ENCODE measurements at regions not wholly inside any gene's neighbourhood (a gene's known extent, or its start where the extent isn't known, plus 50 kb on each side); places are given as distances from the start of the nearest gene placed in this dataset.

- Histone ChIP-seq H3K27me3 (no peaks in the 10 kb centered on the region), H3K36me3 (no peaks in the 10 kb centered on the region), H3K27ac (no peak overlapping the region), H3K9me3 (peaks cover 0 to 24% of the 10 kb centered on the region in 2 donors), H3K4me1 (no peaks in the 10 kb centered on the region), H3K4me3 (no peak overlapping the region)
- DNase-seq (ENCODE audit: low spot score) = no peak
- TF ChIP-seq CTCF (IDR thresholded peaks at IDR 0.05) = no peak
Observed at GRCh38 chr10:9712393-9712792, 1305.3 kb upstream of the CELF2 start.

- TF ChIP-seq CTCF (IDR thresholded peaks at IDR 0.05) = no peak
- H3K9me3 ChIP-seq = no peaks in the 10 kb centered on the region
- H3K27me3 ChIP-seq = no peaks in the 10 kb centered on the region
- H3K36me3 ChIP-seq = no peaks in the 10 kb centered on the region
- no peak for DNase-seq (ENCODE audit: low spot score)
- H3K27ac ChIP-seq = no peak overlapping the region
- H3K4me3 ChIP-seq = no peak overlapping the region
- no peaks in the 10 kb centered on the region for H3K4me1 ChIP-seq
Observed at GRCh38 chr10:9719246-9719645, 1298.4 kb upstream of the CELF2 start.

- no peaks in the 10 kb centered on the region for H3K36me3 ChIP-seq
- H3K27me3 ChIP-seq = no peaks in the 10 kb centered on the region
- no peak overlapping the region for H3K4me3 ChIP-seq
- DNase-seq (ENCODE audit: low spot score) = no peak
- TF ChIP-seq CTCF (IDR thresholded peaks at IDR 0.05) = no peak
- no peaks in the 10 kb centered on the region for H3K4me1 ChIP-seq
- H3K27ac ChIP-seq = no peak overlapping the region
- no peaks in the 10 kb centered on the region for H3K9me3 ChIP-seq
Observed at GRCh38 chr10:9733766-9734165, 1283.9 kb upstream of the CELF2 start.

- no peaks in the 10 kb centered on the region for H3K36me3 ChIP-seq
- no peaks in the 10 kb centered on the region for H3K9me3 ChIP-seq
- H3K4me1 ChIP-seq = no peaks in the 10 kb centered on the region
- no peaks in the 10 kb centered on the region for H3K27me3 ChIP-seq
- DNase-seq (ENCODE audit: low spot score) = no peak
- TF ChIP-seq CTCF (IDR thresholded peaks at IDR 0.05) = no peak
- no peak overlapping the region for H3K4me3 ChIP-seq
- H3K27ac ChIP-seq = no peak overlapping the region
Observed at GRCh38 chr10:9734218-9734617, 1283.5 kb upstream of the CELF2 start.

- H3K36me3 ChIP-seq = no peaks in the 10 kb centered on the region
- no peak for DNase-seq (ENCODE audit: low spot score)
Observed at GRCh38 chr10:9735731-9736130, 1281.9 kb upstream of the CELF2 start.

More at GRCh38 chr10:9735731-9736130, 1281.9 kb upstream of the CELF2 start:
- Histone ChIP-seq H3K27me3 (no peaks in the 10 kb centered on the region), H3K4me1 (no peaks in the 10 kb centered on the region), H3K4me3 (no peak overlapping the region), H3K9me3 (no peaks in the 10 kb centered on the region), H3K27ac (no peak overlapping the region)
- TF ChIP-seq CTCF (IDR thresholded peaks at IDR 0.05) = no peak

All from right atrium auricular region (tissue), 2 donors.